NCI-H1436 (cell line): ENCODE measurements at regions not wholly inside any gene's neighbourhood (a gene's known extent, or its start where the extent isn't known, plus 50 kb on each side); places are given as distances from the start of the nearest gene placed in this dataset.

Source experiments
- DNase-seq: peaks from one replicate; lab custom pipeline; 2025; lab: John Stamatoyannopoulos, UW

- no peak for DNase-seq
Measured at GRCh38 chr10:31644931-31645633, 283.5 kb downstream of the ARHGAP12 start.

- DNase-seq: no peak
Measured at GRCh38 chr10:31642281-31642680, 286.4 kb downstream of the ARHGAP12 start.

DNA sequence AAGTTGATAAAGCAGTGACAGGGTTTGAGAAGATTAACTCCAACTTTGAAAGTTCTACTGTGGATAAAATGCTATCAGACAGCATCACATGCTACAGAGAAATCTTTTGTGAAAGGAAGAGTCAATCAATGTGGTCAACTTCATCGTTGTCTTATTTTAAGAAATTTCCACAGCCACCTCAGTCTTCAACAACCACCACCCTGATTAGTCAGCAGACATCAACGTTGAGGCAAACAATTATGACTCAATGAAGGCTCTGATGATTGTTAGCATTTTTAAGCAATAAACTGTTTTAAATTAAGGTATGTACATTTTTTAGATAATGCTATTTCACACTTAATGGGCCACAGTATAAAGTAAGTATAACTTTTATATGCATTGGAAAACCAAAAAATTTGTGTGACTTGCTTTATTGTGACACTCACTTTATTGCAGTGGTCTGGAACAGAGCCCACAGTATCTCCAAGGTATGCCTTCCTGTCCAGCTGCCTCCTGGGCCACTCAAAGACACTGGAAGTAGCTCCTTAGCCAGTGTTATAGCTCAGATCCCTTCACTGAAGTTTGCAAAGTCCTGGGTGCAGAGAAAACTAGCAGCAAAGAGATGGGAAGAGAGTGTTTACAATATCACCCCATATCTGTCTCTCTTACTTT is 293.1 kb downstream of the ARHGAP12 start:
- DNase-seq: no peak

- DNase-seq: no peak
Measured at GRCh38 chr10:31635009-31635408, 293.6 kb downstream of the ARHGAP12 start.

GRCh38 chr10:31630861-31631567 is 297.6 kb downstream of the ARHGAP12 start:
- no peak for DNase-seq

DNA sequence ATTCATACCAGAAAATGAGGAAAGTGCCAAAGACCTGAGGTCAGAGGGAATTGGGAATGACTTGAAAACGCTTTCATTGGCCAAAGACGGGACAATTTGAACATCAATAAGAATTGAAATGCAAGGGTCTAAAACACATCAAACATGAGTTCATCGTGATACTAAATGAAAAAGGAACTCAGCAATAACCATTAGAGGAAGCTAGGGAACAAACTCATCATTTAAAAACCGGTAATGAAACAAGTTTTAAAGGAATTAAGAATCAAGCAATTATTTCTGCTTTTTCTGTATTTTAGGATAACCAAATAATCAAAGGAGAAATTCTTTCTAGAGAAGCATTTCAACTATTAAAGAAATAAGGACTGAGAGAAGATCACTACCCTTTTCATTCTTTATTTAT is 303.1 kb downstream of the ARHGAP12 start:
- DNase-seq: no peak

- DNase-seq: no peak
Measured at GRCh38 chr10:31624611-31625010, 304.0 kb downstream of the ARHGAP12 start.

GRCh38 chr10:31623947-31624346 is 304.7 kb downstream of the ARHGAP12 start:
- no peak for DNase-seq

- DNase-seq: no peak
Measured at GRCh38 chr10:31623466-31623865, 304.4 kb downstream of the ZEB1 start.

DNA sequence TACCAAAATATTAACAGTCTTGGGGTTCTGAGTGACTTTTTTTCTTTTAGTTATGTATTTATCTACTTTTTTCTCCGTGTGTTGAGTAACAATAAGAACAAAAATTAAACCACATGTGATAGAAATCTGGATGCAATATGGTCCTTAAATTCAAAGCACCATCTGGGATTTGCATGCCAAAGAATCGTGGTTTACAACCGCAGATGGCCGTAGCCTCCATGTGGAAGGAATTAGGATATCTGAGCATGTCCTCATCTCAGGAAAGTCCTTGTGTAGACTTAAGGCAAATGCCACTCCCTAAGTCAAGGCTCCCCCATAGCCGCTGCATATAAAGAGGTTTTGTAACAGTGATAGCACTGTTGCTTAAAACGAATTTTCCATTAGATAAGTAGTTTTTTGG is 304.0 kb downstream of the ZEB1 start:
- no peak for DNase-seq

DNA sequence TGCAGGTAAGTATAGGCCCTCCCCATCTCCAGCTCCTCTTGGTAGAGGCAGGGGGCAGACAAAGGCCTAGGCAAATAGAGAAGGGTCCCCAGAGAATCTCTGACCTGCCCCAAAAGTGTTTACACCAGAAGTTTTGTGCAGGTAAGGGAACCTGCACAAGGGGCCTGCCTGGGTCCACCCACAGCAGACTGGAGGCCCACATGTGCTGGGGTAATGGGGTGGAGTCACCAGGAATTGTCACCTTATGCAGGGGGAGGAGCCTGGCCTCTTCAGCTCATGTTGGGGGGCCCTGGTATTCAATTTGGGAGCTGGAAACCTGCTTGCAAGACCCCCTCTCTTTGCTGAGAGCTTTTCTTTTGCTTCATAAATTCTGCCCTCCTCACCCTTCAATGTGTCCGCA is 302.7 kb downstream of the ZEB1 start:
- no peak for DNase-seq

- DNase-seq: no peak
Measured at GRCh38 chr10:31620226-31621151, 301.5 kb downstream of the ZEB1 start.

DNA sequence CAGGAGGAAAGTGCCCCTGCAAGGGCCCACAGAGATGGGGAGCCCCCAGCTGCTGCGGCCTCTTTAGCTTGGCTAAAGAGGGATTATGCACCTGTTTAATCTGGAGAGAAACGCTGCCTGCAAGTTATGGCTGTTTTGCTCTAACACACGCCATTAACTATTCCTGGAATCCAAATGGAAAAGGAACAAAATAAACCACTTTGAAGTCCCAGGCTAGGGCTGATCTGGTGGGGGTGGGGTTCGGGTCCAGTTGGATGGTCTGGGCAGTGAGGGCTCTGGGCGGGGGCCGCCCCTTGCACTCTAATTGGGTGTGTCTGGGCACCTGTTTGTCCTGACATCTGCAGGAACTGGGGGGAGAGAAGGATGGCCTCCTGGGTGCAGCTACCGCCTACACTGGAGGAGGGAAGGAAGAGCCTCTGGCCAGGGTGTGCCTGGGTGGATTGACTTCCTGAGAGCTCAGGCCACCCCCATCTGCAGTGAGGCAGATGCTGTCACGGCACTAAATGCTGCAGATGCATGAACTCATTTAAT is 300.6 kb downstream of the ZEB1 start:
- no peak for DNase-seq

DNA sequence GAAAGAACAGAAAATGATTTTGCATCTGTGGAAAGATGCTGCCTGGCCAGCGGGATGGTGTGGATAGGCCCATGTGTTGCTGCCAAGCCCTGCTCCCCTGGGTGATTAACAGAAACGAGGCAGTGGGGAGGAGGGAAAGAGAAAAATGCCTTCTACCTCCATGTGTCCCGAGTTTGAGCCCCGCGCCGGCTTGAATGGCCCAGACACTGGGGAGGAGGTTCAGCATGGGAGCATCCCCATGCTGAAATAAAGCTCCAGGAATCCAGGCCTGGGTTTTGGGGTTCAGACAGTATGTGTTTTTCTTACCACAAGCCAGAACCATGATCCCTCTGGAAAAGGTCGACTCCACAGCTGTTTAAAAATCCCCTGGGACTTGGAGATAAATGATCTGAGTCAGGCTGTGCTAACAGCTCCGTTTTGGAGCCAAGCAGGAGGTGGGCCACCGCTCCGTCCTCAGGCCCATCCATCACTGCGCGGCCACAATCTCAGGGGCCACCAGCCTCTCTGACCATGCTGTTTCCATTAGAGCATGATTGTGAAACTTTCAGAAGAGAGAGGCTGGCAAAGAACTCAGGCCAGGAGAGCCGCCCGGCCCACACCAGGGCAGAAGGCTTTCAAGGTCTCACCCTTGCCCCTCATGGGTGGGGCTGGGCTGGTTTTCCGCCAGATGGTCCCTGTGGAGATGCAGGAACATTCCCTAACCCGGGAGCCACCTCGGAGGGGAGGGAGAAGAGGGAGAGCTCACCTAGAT is 299.7 kb downstream of the ZEB1 start:
- no peak for DNase-seq

GRCh38 chr10:31617757-31618156 is 298.7 kb downstream of the ZEB1 start:
- DNase-seq: no peak

DNA sequence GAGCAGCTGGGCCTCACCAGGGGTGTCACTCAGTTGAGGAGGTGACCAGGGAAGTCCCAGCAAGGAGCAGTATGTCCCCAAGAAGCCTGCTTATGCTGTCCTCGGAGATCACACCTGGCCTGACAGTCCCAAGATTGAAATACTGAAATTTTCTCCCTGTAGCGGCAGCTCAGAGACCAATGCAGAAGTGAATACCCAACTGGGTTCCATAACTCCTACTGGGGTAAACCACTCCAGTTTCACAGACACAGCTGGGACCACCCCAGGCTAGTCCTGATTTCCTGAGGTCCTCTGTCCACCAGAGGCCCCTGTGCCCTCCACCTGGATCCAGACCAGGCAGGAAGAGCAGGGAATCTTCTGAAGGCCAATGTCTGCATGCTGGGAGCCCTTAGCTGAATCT is 298.1 kb downstream of the ZEB1 start:
- DNase-seq: no peak

DNA sequence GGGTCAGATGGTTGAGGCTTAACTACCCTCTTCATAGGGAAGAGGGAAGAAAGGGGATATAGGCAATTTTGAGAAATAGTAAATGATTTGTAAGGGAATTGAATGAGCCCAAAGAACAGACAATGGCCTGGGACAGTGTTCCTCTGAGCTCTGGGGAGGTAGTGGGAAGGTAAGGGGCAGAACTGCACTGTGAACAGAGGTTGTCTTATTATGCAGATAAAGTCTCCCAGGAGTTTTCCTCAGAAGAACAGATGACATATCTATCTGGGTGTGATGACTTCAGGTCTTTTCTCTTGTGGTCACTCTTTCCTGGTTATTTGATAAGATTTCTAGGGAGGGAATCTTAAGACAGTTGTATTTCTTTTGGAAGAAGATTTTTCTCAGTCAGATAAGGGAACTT is 296.1 kb downstream of the ZEB1 start:
- DNase-seq: no peak

DNA sequence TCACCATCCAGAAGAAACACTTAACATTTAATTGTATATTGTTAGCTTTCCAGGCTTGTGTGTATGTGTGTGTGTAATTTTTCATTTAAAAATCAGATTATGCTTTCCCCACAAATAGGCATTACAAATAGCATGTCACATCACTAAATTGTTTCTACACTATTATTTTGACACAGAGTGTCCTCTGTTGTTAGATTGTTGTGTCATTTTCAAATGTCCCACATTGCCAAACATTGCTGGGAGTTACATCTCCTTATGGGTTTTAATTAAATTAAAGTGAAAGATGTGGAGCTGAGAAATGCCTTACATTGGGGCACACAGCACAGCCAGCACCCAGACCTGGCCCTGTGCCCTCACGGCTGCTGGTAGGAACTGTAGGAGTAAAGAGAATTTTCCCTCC is 295.6 kb downstream of the ZEB1 start:
- no peak for DNase-seq

GRCh38 chr10:31612082-31612481 is 293.1 kb downstream of the ZEB1 start:
- DNase-seq: no peak

DNA sequence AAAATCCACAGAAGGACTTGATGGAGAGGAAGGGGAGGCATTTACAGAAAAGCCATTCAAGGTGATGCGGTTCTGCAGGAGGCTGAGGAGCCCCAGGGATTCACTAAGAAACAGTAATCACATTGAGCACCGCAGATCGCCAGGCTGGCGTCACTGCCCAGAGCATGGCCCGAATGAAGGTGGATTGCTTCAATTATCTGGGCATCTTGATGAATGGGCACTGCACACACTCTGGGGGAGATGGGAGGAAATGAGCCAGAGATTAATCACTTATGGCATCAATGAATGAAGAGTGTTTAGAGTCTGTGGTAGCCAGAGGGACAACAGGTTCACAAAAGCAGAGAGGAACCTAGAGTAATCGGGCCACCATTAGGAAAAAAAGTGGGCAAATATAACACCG is 292.1 kb downstream of the ZEB1 start:
- DNase-seq: no peak

- no peak for DNase-seq
Measured at GRCh38 chr10:31607481-31607880, 288.5 kb downstream of the ZEB1 start.
